GM19025 (cell line): ENCODE measurements at regions not wholly inside any gene's neighbourhood (a gene's known extent, or its start where the extent isn't known, plus 50 kb on each side); places are given as distances from the start of the nearest gene placed in this dataset.

Experiments
- ATAC-seq: cut with Tn5 transposase; IDR thresholded peaks from one replicate; pipeline ENCODE4 v1.9.1; 2021; ENCODE audit warnings: mild to moderate bottlenecking, low read depth, moderate library complexity; ENCODE audit not compliant: unreplicated experiment

GRCh38 chr3:178367817-178368617 is 168.2 kb upstream of the KCNMB2 start:
- ATAC-seq = no peak

- ATAC-seq = no peak
Measured at GRCh38 chr3:178369006-178369405, 167.2 kb upstream of the KCNMB2 start.

DNA sequence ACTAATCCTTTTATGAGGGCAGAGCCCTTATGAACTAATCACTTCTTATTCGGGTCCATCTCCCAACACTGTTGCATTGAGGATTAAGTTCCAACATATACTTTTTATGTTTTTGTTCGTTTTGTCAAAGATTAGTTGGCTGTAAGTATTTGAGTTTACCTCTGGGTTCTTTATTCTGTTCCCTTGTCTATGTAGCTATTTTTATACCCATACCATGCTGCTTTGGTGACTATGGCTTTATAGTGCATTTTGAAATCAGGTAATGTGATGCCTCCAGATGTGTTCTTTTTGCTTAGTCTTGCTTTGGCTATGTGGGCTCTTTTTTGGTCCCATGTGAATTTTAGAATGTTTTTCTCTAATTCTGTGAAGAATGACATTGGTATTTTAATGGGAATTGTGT is 166.4 kb upstream of the KCNMB2 start:
- ATAC-seq = no peak

GRCh38 chr3:178370387-178370786 is 165.8 kb upstream of the KCNMB2 start:
- no peak for ATAC-seq

DNA sequence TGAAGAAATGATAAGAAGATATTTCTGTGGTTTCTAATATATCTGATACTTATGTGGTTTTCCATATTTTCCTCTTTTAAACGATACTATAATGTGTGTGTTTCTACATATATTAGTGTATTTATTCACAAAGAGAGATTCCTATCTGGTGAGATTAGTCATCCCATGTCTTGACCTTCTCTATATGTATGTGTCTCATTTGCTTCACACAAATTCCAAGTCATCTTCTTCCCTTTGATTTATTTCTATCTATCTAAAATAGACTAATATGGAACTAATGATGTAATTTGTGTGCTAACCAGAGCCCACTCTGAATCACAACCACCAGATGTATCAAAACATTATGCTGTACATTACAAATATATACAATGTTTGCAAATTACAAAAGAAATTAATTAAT is 154.7 kb upstream of the KCNMB2 start:
- no peak for ATAC-seq

DNA sequence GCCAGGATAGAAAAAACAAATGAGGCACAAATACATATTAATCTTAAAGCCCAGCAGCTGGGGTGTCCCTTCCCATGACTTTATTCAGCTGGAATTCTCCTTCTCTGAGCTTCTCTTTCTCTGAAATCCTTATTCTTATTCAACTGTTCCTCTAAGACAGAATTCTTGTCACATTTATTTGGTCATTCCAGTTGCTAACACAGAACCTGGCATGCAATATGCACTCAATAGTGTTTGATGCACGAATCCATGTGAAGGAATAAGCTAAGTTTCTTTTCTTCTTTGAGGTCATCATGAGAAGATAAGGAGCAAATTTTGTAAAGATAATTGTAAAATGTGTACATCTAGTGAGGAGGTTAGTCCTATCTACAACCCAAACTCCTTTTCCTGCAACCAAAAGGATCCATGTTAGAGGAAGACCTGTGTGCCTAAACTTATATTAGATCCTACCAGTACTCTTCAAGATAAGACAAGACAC is 154.2 kb upstream of the KCNMB2 start:
- ATAC-seq = no peak

- no peak for ATAC-seq
Measured at GRCh38 chr3:178382449-178383061, 153.7 kb upstream of the KCNMB2 start.

- ATAC-seq = no peak
Measured at GRCh38 chr3:178384321-178385230, 151.7 kb upstream of the KCNMB2 start.

- ATAC-seq = no peak
Measured at GRCh38 chr3:178385280-178385952, 150.8 kb upstream of the KCNMB2 start.

DNA sequence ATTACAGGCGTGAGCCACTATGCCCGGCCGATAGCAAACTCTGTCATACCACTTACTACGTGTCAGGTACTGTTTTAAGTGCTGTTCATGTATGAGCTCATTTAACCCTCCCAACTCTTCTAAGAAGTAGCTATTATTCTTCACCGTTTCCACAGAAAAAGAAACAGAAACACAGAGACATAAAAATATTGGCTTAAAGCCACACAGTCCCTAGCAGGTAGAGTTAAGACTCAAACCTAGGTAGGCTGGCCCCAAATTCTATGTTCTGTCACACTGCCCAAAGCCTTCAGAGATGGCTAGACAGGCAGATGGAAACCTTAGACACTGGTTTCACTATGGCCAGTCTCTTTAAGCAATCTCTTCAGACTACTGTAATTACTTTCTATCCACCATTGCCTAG is 149.8 kb upstream of the KCNMB2 start:
- no peak for ATAC-seq

GRCh38 chr3:178386880-178387279 is 149.4 kb upstream of the KCNMB2 start:
- ATAC-seq = no peak

DNA sequence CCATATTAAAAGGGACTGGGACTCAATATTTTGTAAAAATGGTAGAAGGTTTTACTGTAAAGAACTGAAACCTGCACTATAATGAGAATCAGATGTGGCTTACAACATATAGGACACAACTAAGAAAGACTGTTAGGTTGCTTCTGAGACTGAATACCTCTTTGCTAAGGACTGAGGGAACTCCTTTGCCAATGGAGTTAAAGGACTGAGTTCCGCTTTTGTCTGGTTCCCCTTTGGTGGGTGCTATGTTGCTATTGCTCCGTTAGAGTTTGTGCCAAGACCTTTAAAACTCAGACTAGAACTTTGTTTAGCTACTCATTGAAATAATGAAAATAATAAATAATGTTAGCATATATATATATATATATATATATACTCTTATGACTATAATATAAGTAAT is 147.8 kb upstream of the KCNMB2 start:
- ATAC-seq = no peak

- ATAC-seq = no peak
Measured at GRCh38 chr3:178389258-178389657, 147.0 kb upstream of the KCNMB2 start.

DNA sequence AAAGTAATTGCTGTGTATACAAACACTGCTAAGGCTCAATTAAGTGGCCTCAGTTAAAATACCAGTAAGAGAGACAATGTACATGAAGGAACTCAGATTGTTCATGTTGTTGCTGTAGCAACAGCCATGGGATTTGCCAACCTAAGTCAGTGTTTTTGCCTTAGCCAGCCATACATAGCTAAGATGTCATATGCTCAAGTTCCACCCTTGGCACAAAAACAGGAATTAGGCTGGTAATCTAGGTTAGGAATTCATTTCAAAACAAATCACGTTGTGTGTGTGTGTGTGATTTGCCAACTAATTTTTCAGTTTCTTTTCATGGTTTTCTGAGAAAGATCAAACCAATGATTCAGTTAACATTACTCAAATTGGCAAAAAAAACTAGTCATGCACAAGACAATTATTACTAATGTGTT is 143.7 kb upstream of the KCNMB2 start:
- ATAC-seq = no peak

DNA sequence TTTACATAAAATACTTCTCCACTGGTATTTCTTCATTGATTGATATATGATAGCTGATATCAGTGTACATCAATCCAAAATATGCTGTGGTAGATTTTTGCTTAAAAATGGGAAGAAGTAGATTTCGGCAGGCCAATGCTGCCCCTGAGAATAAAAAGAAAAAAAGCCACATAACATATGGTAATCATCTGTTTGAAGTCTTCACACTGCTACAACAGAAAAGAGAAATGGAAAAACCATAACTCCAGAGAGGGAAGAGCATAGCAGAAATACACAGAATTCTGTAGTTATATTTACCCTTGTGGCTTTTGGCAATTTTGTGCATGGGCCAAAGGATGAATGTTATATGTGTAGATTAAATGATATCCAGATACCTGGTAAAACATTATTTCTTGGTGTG is 143.1 kb upstream of the KCNMB2 start:
- no peak for ATAC-seq

DNA sequence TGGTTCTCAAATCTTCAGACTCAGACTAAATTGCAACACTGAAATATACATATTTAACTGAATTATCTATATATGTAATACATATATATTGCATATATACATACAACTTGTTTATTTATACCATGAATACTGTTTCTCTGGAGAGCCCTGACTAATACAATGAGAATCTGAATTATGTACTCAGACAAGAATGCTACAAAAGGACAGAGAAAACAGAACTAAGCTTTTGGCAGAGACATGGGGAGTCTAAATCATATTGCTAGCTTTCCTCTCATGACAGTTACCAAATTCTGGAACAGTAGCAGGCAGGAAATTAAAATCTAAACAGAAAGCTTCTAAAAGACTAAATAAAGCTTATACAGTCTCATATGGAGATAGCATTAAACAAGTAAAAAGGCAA is 142.4 kb upstream of the KCNMB2 start:
- ATAC-seq = no peak

- no peak for ATAC-seq
Measured at GRCh38 chr3:178396318-178396717, 139.9 kb upstream of the KCNMB2 start.

GRCh38 chr3:178397202-178397601 is 139.0 kb upstream of the KCNMB2 start:
- ATAC-seq = no peak

DNA sequence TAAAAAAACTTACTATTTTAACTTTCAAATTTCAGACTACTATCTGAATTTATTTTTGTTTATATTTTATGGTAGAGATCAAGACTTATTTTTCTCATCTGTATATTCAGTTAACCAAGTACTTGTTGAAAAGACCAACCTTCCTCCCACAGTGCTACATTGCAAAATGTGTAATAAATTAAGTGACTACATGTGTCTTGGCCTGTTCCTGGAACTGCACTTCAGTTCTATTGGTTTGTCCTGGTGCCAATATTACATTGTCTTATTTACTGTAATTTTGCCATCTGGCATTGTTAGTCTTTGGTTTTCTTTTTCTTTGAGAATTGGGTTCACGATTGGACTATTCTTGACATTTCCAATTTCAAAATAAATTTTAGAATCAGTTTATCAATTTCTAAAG is 138.4 kb upstream of the KCNMB2 start:
- no peak for ATAC-seq

DNA sequence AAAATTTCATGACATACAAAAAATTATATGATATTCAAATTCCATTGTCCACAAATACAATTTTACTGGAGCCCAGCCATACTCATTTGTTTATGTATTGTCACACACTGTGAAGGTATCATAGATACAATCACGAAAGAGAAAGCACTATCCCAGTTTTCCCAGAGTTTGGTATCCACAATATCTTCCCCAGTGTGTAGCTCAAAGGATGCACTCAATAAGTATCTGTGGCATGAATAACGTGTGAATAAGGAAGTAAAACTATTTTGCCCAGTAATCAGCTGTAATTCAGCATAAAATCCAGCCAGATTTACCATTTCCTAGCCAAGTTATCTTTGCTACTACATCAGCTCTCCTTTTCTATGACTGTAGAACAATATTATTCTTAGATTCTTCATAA is 131.3 kb upstream of the KCNMB2 start:
- no peak for ATAC-seq

DNA sequence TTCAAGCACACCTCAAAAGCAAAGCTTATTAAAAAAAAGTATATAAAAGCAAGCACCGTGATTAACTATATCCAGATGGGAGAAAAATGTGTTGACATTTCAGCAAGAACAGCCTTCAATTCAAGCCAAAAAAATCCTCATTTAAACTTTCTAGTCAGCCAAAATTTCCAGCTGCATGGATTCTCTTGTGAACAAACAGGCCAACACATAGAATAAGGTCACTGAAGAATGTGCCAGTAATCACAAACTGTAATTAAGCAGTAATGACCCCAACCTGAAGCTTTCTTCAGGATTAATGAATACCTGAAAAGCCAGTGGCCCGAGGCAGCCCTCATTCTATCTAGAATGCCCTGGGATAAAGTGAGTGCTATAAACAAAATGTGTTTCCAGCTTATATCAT is 130.7 kb upstream of the KCNMB2 start:
- no peak for ATAC-seq
